ENCODE measurements at regions not wholly inside any gene's neighbourhood (a gene's known extent, or its start where the extent isn't known, plus 50 kb on each side); places are given as distances from the start of the nearest gene placed in this dataset.

- Histone ChIP-seq H3K9ac (ENCODE audit: low read length) (no peak overlapping the region), H3K9me2 (ENCODE audit: insufficient read depth, low read length) (no peaks in the 10 kb centered on the region), H3F3A (ENCODE audit: insufficient read depth, low read length, poor library complexity, severe bottlenecking) (no peaks in the 10 kb centered on the region), H3K79me2 (replicated peaks; ENCODE audit: insufficient read depth, low read length) (no peaks in the 10 kb centered on the region), H3K27me3 (ENCODE audit: insufficient read depth, low read depth, low read length) (no peaks in the 10 kb centered on the region), H3K36me3 (ENCODE audit: insufficient read depth, low read length) (no peaks in the 10 kb centered on the region), H3K4me3 (ENCODE audit: low read length) (no peak overlapping the region), H4K20me1 (ENCODE audit: insufficient read depth) (no peaks in the 10 kb centered on the region), H3K27ac (ENCODE audit: low read length) (no peak overlapping the region), H3K9me3 (ENCODE audit: low read length) (no peaks in the 10 kb centered on the region), H2AFZ (ENCODE audit: low read depth, low read length) (no peak overlapping the region), H3K4me2 (ENCODE audit: low read length) (no peak overlapping the region)
- TF ChIP-seq POLR2AphosphoS5 (IDR thresholded peaks at IDR 0.05), result no peak
- TF ChIP-seq, protein P1, sequence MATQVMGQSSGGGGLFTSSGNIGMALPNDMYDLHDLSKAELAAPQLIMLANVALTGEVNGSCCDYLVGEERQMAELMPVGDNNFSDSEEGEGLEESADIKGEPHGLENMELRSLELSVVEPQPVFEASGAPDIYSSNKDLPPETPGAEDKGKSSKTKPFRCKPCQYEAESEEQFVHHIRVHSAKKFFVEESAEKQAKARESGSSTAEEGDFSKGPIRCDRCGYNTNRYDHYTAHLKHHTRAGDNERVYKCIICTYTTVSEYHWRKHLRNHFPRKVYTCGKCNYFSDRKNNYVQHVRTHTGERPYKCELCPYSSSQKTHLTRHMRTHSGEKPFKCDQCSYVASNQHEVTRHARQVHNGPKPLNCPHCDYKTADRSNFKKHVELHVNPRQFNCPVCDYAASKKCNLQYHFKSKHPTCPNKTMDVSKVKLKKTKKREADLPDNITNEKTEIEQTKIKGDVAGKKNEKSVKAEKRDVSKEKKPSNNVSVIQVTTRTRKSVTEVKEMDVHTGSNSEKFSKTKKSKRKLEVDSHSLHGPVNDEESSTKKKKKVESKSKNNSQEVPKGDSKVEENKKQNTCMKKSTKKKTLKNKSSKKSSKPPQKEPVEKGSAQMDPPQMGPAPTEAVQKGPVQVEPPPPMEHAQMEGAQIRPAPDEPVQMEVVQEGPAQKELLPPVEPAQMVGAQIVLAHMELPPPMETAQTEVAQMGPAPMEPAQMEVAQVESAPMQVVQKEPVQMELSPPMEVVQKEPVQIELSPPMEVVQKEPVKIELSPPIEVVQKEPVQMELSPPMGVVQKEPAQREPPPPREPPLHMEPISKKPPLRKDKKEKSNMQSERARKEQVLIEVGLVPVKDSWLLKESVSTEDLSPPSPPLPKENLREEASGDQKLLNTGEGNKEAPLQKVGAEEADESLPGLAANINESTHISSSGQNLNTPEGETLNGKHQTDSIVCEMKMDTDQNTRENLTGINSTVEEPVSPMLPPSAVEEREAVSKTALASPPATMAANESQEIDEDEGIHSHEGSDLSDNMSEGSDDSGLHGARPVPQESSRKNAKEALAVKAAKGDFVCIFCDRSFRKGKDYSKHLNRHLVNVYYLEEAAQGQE (IDR thresholded peaks at IDR 0.05; ENCODE audit: borderline replicate concordance), result no peak
- no peak for TF ChIP-seq TAF1 (IDR thresholded peaks at IDR 0.05; ENCODE audit: low read depth)
- no peak for TF ChIP-seq MXI1 (conservative IDR thresholded peaks at IDR 0.05; ENCODE audit: poor library complexity, severe bottlenecking)
- TF ChIP-seq RAD21 (conservative IDR thresholded peaks at IDR 0.05), result no peak
- no peak for TF ChIP-seq CTCF (IDR thresholded peaks at IDR 0.05; ENCODE audit: poor library complexity, severe bottlenecking)
- no peak for TF ChIP-seq SMC3 (conservative IDR thresholded peaks at IDR 0.05; ENCODE audit: poor library complexity)
- no peak for TF ChIP-seq EP300 (conservative IDR thresholded peaks at IDR 0.05; ENCODE audit: poor library complexity, severe bottlenecking)
- TF ChIP-seq EZH2 (IDR thresholded peaks at IDR 0.05; ENCODE audit: borderline replicate concordance, insufficient read depth, low read length, poor library complexity, severe bottlenecking), result no peak
Measured at GRCh38 chr1:29433830-29434229, 197.5 kb downstream of the PTPRU start.

GRCh38 chr1:29431138-29431537 is 194.8 kb downstream of the PTPRU start:
- H3F3A ChIP-seq (ENCODE audit: insufficient read depth, low read length, poor library complexity, severe bottlenecking), result no peaks in the 10 kb centered on the region
- TF ChIP-seq SMC3 (conservative IDR thresholded peaks at IDR 0.05; ENCODE audit: poor library complexity), result no peak
- TF ChIP-seq, protein P1 (IDR thresholded peaks at IDR 0.05; ENCODE audit: borderline replicate concordance), result no peak
- no peak for TF ChIP-seq POLR2AphosphoS5 (IDR thresholded peaks at IDR 0.05)
- TF ChIP-seq MXI1 (conservative IDR thresholded peaks at IDR 0.05; ENCODE audit: poor library complexity, severe bottlenecking), result no peak
- H2AFZ ChIP-seq (ENCODE audit: low read depth, low read length), result no peak overlapping the region
- no peaks in the 10 kb centered on the region for H3K9me2 ChIP-seq (ENCODE audit: insufficient read depth, low read length)
- H3K79me2 ChIP-seq (replicated peaks; ENCODE audit: insufficient read depth, low read length), result no peaks in the 10 kb centered on the region
- no peak overlapping the region for H3K4me2 ChIP-seq (ENCODE audit: low read length)
- H3K9me3 ChIP-seq (ENCODE audit: low read length), result no peaks in the 10 kb centered on the region
- H3K27ac ChIP-seq (ENCODE audit: low read length), result no peak overlapping the region
- no peaks in the 10 kb centered on the region for H4K20me1 ChIP-seq (ENCODE audit: insufficient read depth)
- no peaks in the 10 kb centered on the region for H3K36me3 ChIP-seq (ENCODE audit: insufficient read depth, low read length)
- no peaks in the 10 kb centered on the region for H3K27me3 ChIP-seq (ENCODE audit: insufficient read depth, low read depth, low read length)
- no peak overlapping the region for H3K9ac ChIP-seq (ENCODE audit: low read length)
- H3K4me3 ChIP-seq (ENCODE audit: low read length), result no peak overlapping the region

Data from neural cell (in vitro differentiated cells).